PC-3 (cell line): ENCODE measurements at regions not wholly inside any gene's neighbourhood (a gene's known extent, or its start where the extent isn't known, plus 50 kb on each side); places are given as distances from the start of the nearest gene placed in this dataset.

Experiments
- ATAC-seq: fragments of 200-7000 bp; cut with Tn5 transposase; 2 replicates; pipeline ENCODE4 v1.9.1; 2020; ENCODE audit warnings: mild to moderate bottlenecking, moderate library complexity
- BruUV-seq: library from RNA; stranded (reverse); fragments of 400-500 nt; replicated peaks from 2 replicates; lab custom pipeline; 2021; lab: Mats Ljungman, UMichigan
- CTCF ChIA-PET: fragments of 300-600 bp; sonication (Branson Sonifier 250); formaldehyde crosslinking; loops from one replicate; lab custom pipeline; 2022; ENCODE audit warnings: antibody characterized with exemption; lab: Charles Lee
- POLR2A ChIA-PET: fragments of 300-600 bp; sonication (Branson Sonifier 250); formaldehyde crosslinking; loops from one replicate; lab custom pipeline; 2022; ENCODE audit warnings: antibody characterized with exemption; ENCODE audit not compliant: unreplicated experiment; lab: Charles Lee
- DNase-seq: peaks from one replicate; pipeline ENCODE4 v3.0.0-alpha.2; 2015
- H2AFZ ChIP-seq: fragments of 300-600 bp; sonication (generic); 2 replicates; pipeline ENCODE4 v1.6.0; 2016; ENCODE audit warnings: antibody characterized with exemption, low read length
- H3F3A ChIP-seq: fragments of 300-600 bp; sonication (generic); one replicate; pipeline ENCODE4 v1.6.0; 2017; ENCODE audit warnings: antibody characterized with exemption, low read length, control low read depth, mild to moderate bottlenecking; ENCODE audit not compliant: unreplicated experiment
- H3K27ac ChIP-seq: fragments of 300-600 bp; sonication (generic); 2 replicates; pipeline ENCODE4 v1.5.1; 2016; ENCODE audit warnings: mild to moderate bottlenecking, low read length
- H3K27me3 ChIP-seq: fragments of 300-600 bp; sonication (generic); 2 replicates; pipeline ENCODE4 v1.6.1; 2016; ENCODE audit warnings: low read length, mixed read lengths
- H3K36me3 ChIP-seq: fragments of 300-600 bp; sonication (generic); 2 replicates; pipeline ENCODE4 v1.6.1; 2016; ENCODE audit warnings: low read depth, mixed run types, low read length, mixed read lengths
- H3K4me1 ChIP-seq: fragments of 300-600 bp; sonication (generic); 2 replicates; pipeline ENCODE4 v1.5.1; 2016; ENCODE audit warnings: low read length; ENCODE audit not compliant: insufficient read depth
- H3K4me2 ChIP-seq: fragments of 300-600 bp; sonication (generic); 2 replicates; pipeline ENCODE4 v1.6.0; 2016; ENCODE audit warnings: low read length
- H3K4me3 ChIP-seq: fragments of 300-600 bp; sonication (generic); 2 replicates; pipeline ENCODE4 v1.5.1; 2016; ENCODE audit warnings: mild to moderate bottlenecking, low read length, mixed read lengths
- H3K79me2 ChIP-seq: fragments of 300-600 bp; sonication (generic); 2 replicates; pipeline ENCODE4 v1.6.1; 2017; ENCODE audit warnings: low read length, mixed read lengths
- H3K9ac ChIP-seq: fragments of 300-600 bp; sonication (generic); 2 replicates; pipeline ENCODE4 v1.6.0; 2016; ENCODE audit warnings: mild to moderate bottlenecking, low read length
- H3K9me2 ChIP-seq: fragments of 300-600 bp; sonication (generic); replicated peaks from 2 replicates; pipeline ENCODE4 v1.6.1; 2016; ENCODE audit warnings: mixed run types, low read length, mixed read lengths
- H3K9me3 ChIP-seq: fragments of 300-600 bp; sonication (generic); 2 replicates; pipeline ENCODE4 v1.6.1; 2016; ENCODE audit warnings: low read length, mixed read lengths
- H4K20me1 ChIP-seq: fragments of 300-600 bp; sonication (generic); 2 replicates; pipeline ENCODE4 v1.6.1; 2016; ENCODE audit warnings: low read length, mixed read lengths
- EZH2 ChIP-seq: fragments of 300-600 bp; sonication (generic); IDR thresholded peaks from one replicate; pipeline ENCODE4 v1.6.1; 2017; ENCODE audit warnings: antibody characterized with exemption, mild to moderate bottlenecking, low read length; ENCODE audit not compliant: unreplicated experiment
- EZH2phosphoT487 ChIP-seq: fragments of 300-600 bp; sonication (generic); IDR thresholded peaks from 2 replicates; pipeline ENCODE4 v1.6.1; 2018; ENCODE audit warnings: mild to moderate bottlenecking, antibody characterized with exemption, low read length, borderline replicate concordance
- intact Hi-C: fragments of 100-400 bp; cut with micrococcal nuclease; formaldehyde crosslinking; loops from 2 replicates; pipeline ENCODE4 v1.9.0; 2023
- TF ChIP-seq, protein P1 (sequence below): fragments of 300-600 bp; sonication (generic); conservative IDR thresholded peaks from 2 replicates; pipeline ENCODE4 v1.5.1; 2017; ENCODE audit warnings: antibody characterized with exemption, low read depth, mild to moderate bottlenecking, low read length

DNA sequence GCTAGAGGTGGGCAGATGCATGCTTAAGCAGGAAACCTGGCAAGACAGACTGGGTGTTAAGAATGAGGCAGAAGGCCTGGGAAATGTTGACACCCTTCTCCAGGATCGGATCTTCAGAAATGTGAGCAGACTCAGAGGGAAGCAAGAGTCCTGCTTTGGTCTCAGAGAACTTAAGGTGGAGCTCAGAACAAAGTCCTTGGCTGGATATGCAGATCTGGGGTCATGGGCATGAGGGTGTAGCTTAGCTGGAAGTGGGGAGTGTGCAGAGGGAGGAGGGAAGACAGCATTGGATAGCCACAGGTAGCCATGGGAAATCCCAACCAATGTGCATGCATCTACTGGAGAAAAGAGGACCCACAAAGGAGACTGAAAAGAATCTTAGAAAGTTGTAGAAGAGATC is 58.6 kb upstream of the CDON start:
- ATAC-seq (no peak), DNase-seq (no peak)
- Histone ChIP-seq H3K79me2 (no peaks in the 10 kb centered on the region), H3K9me3 (no peaks in the 10 kb centered on the region), H3K4me1 (peaks cover 2% of the 10 kb centered on the region), H4K20me1 (no peaks in the 10 kb centered on the region), H3K4me2 (no peak overlapping the region), H3K4me3 (no peak overlapping the region), H2AFZ (no peak overlapping the region), H3K27ac (no peak overlapping the region), H3F3A (no peaks in the 10 kb centered on the region), H3K36me3 (no peaks in the 10 kb centered on the region), H3K9ac (no peak overlapping the region), H3K9me2 (no peaks in the 10 kb centered on the region), H3K27me3 (no peaks in the 10 kb centered on the region)
- no peak for TF ChIP-seq EZH2
- TF ChIP-seq, protein P1, sequence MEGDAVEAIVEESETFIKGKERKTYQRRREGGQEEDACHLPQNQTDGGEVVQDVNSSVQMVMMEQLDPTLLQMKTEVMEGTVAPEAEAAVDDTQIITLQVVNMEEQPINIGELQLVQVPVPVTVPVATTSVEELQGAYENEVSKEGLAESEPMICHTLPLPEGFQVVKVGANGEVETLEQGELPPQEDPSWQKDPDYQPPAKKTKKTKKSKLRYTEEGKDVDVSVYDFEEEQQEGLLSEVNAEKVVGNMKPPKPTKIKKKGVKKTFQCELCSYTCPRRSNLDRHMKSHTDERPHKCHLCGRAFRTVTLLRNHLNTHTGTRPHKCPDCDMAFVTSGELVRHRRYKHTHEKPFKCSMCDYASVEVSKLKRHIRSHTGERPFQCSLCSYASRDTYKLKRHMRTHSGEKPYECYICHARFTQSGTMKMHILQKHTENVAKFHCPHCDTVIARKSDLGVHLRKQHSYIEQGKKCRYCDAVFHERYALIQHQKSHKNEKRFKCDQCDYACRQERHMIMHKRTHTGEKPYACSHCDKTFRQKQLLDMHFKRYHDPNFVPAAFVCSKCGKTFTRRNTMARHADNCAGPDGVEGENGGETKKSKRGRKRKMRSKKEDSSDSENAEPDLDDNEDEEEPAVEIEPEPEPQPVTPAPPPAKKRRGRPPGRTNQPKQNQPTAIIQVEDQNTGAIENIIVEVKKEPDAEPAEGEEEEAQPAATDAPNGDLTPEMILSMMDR: no peak
- no peak for TF ChIP-seq EZH2phosphoT487
- ChIA-PET CTCF (no interaction called here), POLR2A (no interaction called here)
- intact Hi-C loops: no loop called here
- no TSS peak for BruUV-seq

DNA sequence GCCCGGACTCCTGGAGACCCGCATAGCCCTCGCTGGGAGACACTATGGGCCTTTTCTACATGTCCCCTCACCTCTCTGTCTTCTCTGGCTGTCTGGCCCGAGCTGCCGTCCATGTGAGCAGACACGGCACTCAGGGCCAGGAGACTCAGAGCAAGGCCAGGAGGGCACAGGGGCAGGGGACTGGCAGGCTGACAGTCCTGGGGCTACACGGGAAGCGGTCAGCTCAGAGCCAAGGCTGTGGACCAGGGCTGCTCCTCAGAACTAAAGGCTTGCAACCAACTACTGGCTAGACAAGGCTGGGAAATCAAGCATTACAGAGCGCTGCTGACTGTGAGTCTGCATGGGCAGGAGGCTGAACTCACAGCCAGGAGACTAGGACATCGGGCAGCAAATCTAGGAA is 56.1 kb upstream of the CDON start:
- Histone ChIP-seq H3K79me2 (no peaks in the 10 kb centered on the region), H3K36me3 (no peaks in the 10 kb centered on the region), H3K9me2 (no peaks in the 10 kb centered on the region), H3K4me3 (no peak overlapping the region), H2AFZ (no peak overlapping the region), H3K9ac (no peak overlapping the region), H3K9me3 (no peaks in the 10 kb centered on the region), H3K27me3 (no peaks in the 10 kb centered on the region), H3F3A (no peaks in the 10 kb centered on the region), H3K27ac (no peak overlapping the region), H3K4me1 (peaks cover 26% of the 10 kb centered on the region), H4K20me1 (no peaks in the 10 kb centered on the region), H3K4me2 (no peak overlapping the region)
- POLR2A ChIA-PET: no interaction called here
- intact Hi-C loops: loop anchor here (10.0 kb wide), 1 partner anchor 194 kb away; no protein-coding TSS in a partner anchor
- no peak for DNase-seq
- CTCF ChIA-PET: no interaction called here
- no peak for TF ChIP-seq EZH2
- TF ChIP-seq EZH2phosphoT487: no peak
- TF ChIP-seq, protein P1: no peak
- no TSS peak for BruUV-seq
- no peak for ATAC-seq

DNA sequence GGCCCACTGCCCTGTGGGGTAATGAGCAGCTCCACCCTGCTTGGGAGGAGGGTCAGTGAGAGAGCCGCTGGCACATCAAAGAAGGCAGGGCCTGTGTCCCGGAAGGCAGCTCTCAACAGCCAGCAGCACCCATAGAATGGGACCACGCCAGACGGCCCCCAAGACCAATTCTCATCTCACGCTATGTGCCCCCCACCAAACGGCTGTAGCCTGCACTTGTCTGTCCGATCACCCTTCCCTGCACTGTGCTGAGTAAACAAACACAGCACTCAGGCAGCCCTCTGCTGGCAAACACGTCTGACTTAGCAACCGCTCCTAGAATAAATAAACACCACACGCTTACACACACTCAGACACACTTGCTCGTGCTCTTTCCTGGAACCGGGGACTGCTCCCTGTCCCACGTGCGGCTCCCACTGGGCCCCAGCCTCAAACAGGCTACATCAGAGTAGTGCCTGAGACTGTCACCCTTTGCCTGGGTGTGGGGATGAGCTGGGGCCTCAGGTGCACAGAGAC is 53.2 kb upstream of the CDON start:
- H3K4me3 ChIP-seq: peak overlapping the region; percentile 40; the same call in 1 of the 2 replicates
- peak; percentile 88 for DNase-seq
- H3K27ac ChIP-seq: no peak overlapping the region
- no peaks in the 10 kb centered on the region for H3F3A ChIP-seq
- H3K4me1 ChIP-seq: peaks cover 37% of the 10 kb centered on the region
- CTCF ChIA-PET: interaction anchor here (0.6 to 1.7 kb wide), 2 partner anchors 24 to 54 kb away, joined by 4 to 6 read pairs; no protein-coding TSS in a partner anchor
- intact Hi-C loops: loop anchor here (1.0 to 10.0 kb wide), 2 partner anchors 78 to 191 kb away; no protein-coding TSS in a partner anchor
- H3K9me2 ChIP-seq: no peaks in the 10 kb centered on the region
- peak overlapping the region; percentile 56 for H2AFZ ChIP-seq
- peak; percentile 79 for TF ChIP-seq EZH2phosphoT487
- TF ChIP-seq, protein P1: peak; percentile 50
- TF ChIP-seq EZH2: no peak
- no peaks in the 10 kb centered on the region for H4K20me1 ChIP-seq
- no peaks in the 10 kb centered on the region for H3K36me3 ChIP-seq
- H3K9ac ChIP-seq: 0 out of 2 replicates have a peak overlapping the region, but pooled peaks have one; percentile 3
- peak overlapping the region; percentile 75 for H3K4me2 ChIP-seq
- no peaks in the 10 kb centered on the region for H3K27me3 ChIP-seq
- ATAC-seq: peak; percentile 87
- POLR2A ChIA-PET: no interaction called here
- no peaks in the 10 kb centered on the region for H3K79me2 ChIP-seq
- no peaks in the 10 kb centered on the region for H3K9me3 ChIP-seq
- BruUV-seq: no TSS peak
